NCI-H524 (cell line): ENCODE measurements at regions not wholly inside any gene's neighbourhood (a gene's known extent, or its start where the extent isn't known, plus 50 kb on each side); places are given as distances from the start of the nearest gene placed in this dataset.

Source experiments
- DNase-seq, 2 experiments: peaks; one replicate each; lab custom pipeline; 2025; lab: John Stamatoyannopoulos, UW

DNA sequence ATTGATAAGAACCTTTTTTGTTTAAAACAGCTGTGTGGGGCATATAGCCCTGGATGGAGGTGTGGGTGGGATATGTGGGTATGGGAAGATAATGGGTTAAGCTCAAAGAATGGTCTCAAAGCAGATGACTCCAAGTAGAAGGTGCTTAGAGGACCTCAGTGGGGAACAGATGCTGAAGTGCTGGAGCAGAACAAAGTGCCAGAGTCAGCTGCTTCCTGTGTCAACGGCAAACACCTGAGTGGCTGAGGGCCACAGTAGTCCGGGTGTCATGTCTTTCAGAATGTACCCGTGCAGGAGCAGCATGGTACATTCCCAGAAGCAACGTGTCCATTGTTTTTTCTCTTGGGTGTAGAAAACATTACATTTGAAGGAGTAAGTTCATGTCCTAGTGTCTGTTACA lies 210.6 kb downstream of the CCNG2 start:
- no peak for DNase-seq

DNA sequence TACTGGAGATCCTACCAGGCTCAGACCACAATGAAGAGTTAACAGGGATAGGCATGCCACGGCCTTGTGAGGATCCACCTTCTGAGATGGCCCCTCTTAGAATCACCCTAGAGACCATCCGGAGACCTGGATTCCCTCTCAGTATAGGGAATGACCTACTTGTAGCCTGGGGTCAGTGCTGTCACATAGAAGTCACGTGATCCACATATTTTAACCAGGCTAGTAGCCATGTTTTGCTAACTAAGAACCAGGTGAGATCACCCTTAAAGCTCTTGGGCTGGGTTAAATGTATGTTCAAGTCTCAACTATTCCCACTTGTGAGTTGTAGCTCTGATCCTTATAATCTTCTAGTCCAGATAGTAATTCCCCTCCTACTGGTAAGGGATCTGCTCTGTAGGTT lies 215.4 kb downstream of the CCNG2 start:
- no peak for DNase-seq

DNA sequence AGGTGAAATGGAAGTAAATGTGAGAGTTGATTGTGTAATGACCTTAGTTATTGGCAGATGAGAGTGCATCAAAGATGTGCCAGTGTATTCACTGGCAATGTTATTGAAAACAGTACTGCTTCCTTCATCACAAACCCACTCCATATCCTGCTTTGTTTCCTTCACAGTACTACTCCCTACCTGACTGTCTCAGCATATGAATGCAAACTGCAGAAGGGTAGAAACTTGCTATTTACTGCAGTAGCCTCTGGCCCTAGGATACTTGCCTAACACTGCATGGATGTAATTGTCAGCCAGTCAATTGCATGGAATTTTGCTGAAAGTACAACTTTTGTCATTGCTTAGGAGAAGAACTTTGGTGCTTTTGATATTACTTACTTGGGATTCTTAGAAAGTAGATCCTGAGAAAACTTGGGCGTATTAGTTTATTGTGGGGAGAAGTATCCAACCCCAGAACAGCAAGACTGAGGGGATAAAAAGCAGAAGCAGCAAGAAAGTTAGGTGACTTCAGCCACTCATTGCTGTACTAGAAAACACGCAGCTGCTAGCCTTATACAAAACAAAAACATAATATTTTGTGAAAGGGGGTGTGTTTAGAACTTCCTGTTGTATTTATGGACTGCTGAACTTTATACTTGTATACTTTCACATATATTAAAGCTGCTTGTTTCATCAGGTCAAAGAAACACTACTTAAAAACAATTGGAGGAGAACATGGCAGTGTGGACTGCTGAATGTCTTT lies 219.0 kb downstream of the CCNG2 start:
- no peak for DNase-seq

DNA sequence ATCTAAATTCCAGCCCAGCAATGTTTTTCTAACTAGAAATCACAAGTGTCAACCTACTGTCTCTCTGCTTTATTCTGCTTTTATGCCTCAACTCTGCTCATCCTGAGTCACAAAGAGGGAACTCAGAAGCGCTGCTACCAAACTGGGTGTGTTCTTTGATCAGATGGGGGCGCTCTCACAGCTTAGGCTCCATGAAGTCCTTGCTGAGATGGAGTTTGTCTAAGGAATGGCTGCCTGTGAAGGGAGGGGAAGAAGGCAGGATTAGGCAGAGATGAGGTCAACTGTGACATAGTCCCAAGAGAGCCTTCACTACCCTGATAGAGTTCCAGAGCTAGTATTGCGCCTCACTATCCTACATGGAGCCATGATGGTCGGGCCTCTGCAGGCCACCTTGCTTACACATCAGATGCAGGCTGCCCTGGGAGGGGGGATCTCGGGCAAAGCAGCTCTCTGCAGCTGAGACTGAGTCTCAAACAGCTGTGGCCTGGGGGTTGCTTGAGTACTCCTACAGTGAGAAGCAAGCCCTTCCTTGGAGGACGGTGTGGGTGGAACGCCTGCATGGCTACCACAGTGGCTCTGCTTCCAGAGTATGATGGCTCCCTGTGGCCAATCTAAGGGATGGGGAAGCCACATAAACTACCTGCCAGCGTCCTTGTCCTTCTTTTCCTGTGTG lies 219.9 kb downstream of the CCNG2 start:
- no peak for DNase-seq

DNA sequence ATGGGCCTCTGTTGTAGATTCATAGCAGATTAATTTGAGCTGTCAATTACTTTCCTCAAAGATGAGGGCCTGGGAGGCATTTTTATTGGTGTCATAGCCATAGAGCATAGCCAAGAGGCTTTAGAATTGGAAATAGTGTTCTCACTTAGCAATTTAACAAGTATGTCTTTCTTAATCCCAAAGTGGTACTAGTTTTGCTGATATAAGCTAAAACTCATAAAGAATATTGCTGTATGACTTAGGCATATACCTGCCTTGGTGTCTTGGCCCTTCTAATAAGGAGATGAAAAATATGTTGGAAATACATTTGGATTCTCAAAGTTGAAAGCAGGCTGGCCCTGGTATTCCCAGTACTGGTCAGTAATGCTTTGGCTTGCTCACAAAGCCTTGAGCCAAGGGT lies 221.5 kb upstream of the CXCL13 start:
- DNase-seq = no peak

DNA sequence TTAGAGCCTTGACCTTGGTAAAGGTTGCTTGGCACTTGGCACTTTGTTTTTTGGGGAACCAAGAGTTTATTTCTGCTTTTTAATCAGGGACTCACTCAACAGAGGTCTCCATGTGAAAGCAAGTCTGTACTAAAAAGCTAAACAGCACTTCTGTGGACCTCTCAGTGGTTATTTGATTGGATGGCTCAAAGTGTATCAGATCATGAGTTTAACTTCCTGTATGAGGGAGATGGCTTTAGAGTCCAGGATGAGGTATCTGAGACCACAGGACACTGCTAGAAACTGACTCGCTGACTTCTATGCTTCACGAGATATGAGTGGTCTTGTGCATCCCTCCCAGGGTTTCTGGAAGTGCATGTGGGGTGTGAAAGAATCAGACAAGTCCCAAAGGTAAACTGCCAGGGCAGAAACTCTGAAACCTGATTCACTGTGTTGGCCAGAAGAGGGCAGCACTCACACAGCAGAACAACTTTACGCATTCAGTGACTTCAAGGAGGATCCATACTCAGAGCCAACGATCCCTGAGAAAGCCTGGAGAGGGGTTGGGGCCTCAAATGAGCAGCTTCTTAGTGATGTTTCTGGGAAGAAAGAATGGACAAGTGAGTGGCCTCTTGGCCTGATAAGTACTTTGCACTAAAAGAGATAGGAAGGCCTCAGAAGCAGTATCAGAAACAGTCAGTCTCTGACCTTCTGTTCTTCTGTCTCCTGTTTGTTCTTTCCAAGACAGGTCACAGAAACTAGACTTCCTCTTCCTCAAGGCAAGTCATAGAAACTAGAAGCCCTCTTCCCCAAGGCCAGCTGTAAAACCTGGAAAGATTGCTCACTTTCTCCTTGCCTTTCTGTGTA lies 220.3 kb upstream of the CXCL13 start:
- peak; percentile 11 to 28 for DNase-seq

DNA sequence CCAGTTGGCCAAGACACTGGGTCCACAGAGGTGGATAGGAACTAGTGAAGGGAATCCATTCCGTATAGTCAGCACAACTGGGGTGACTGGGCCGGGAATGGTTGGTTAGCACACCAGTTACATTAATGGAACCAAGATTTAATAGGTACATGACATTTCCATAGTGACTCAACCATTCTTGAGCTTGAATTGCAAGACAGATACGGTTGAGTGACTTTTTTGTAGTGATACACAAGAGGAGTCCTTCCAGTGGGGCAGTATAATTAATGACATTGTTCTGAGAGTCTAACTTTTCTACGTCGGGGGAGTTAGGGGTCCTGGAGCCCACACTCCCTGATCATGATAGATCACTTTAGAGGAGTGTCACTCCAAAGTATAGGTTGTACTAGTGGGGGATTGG lies 211.6 kb upstream of the CXCL13 start:
- no peak for DNase-seq

DNA sequence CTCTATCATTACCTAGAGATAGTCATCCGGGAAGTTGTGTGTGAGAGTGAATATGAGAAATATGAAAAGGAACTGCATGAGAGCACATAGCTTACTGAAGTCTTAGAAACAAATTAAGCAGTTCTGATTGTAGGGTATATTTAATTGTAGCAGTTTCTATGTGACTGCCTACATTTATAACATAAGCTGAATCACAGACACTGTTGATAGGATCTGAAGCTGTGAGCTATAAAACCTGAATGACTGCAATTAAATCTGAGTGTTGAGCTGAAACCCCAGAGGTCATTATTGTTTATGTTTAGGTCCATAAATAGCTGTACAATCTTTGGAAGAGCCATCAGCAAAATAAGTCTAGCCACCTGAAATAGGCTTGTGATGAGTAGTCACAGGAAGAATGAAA lies 210.1 kb upstream of the CXCL13 start:
- no peak for DNase-seq

DNA sequence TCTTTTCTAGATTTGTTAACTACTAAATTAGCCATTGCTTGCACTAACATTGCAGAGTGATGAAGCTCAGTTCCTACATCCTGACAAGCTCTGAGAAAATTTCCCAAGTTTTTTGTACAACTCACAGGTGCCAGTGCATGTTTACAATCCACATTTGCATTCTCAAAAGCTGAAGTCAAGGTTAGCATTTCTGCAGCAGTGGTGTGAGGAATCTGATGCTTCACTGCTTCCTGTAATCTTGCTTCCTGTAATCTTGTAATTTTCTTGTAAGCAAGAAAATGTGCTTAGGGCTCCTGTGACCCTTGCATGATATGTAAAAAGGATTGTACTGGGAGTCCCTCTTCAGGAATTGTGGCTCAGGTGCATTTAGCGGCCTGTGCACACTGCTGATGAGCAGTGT lies 207.4 kb upstream of the CXCL13 start:
- DNase-seq = no peak

DNA sequence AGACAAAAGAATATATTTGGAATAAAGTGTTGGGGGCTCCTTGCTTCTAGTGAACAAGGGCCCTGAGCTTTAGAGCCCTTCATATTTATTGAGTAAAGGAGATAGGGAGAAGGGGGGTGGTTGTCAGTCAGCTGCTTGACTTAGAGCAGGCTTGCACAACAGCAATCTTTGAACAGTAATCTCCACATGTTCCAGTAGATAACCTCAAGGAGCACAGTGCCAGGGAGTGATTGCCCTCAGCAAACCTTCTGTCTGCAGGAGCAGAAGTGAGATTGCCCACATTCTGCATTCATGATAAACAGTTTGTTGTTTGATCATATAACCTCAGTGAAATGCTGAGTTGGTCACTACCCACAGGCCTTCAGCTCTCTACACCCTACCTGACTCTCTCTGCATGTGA lies 205.8 kb upstream of the CXCL13 start:
- no peak for DNase-seq

DNA sequence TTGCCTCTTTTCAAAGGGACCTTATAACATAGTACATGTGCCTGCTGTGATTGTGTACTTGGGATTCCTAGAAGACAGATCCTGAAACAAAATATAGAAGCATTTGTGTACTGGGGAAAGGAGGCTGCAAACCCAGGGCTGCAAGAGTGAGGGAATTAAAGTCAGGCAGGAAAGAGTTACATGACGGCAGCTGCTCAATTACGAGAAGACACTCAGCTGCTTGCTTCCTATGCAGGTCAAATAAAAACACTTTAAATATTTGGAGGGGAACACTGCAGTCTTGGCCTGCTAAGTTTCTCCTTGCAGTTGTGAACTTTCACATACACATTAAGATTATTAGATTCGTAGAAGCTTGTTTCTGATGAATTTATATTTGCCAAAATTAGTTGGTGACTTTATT lies 191.9 kb upstream of the CXCL13 start:
- no peak for DNase-seq

DNA sequence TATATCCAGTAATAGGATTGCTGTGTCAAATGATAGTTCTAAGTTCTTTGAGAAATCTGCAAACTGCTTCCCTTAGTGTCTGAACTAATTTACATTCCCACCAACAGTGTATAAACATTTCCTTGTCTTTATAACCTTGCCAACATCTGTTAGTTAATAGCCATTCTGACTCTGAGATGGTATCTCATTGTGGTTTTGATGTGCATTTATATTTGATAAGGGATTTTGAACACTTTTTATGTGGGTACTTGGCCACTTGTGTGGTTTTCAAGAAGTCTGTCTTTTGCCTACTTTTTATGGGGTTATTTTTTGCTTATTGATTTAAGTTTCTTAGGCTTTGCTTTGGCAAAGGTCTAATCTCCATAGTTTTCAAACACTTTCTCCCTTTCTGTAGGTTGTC lies 189.9 kb upstream of the CXCL13 start:
- DNase-seq = no peak

DNA sequence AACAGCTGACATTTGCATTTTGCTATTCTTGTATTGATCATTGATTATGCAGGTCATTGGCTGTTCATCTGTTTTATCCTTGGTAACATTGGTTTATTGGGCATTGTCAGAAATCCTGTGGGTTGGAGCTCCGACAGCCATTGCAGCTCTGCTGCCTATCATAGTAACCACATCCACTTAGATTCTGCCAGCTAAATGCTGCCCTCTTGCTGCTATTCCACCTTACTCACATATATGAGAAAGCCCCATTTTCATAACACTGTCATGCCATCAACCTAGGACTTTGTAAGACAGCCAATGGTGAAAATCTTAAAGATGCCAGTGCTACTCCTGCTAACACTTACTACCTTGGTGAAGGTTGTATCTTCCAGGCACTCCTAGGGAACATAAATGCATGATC lies 187.3 kb upstream of the CXCL13 start:
- DNase-seq = no peak

DNA sequence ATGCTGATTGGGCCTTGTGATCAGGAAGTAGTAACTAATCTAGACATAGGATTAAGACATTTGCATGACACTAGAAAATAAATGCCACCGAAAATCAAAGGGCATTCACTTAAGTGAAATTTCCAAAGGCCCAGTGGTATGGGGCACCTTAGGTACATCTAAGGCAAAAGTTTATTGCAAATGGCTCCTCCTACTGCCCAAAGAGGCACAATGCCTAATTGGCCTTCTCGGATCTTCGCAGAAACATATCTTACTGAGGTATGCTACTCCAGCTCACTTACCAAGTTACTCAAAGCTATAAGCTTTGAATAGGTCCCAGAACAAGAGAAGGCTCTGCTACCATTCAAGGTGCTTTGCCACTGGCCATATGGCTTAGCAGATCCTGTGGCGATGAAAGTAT lies 174.8 kb upstream of the CXCL13 start:
- no peak for DNase-seq

DNA sequence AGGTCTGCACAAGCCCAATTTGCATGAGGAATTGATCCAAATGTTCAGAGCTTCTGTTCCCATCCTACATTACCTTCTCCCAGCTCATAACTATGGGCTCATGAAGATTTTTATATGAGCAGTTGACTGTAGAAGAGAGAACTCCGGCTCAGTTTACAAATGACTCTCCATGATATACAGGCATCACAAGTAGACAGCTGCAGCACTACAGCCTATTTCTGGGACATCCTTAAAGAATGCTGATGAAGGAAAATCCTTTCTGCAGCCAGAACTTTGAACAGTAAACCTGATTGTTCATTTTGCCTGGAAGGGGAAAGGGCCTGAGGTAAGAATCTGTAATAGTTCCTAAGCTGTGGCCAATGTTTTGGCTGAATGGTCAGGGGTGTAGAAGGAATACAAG lies 174.1 kb upstream of the CXCL13 start:
- no peak for DNase-seq

DNA sequence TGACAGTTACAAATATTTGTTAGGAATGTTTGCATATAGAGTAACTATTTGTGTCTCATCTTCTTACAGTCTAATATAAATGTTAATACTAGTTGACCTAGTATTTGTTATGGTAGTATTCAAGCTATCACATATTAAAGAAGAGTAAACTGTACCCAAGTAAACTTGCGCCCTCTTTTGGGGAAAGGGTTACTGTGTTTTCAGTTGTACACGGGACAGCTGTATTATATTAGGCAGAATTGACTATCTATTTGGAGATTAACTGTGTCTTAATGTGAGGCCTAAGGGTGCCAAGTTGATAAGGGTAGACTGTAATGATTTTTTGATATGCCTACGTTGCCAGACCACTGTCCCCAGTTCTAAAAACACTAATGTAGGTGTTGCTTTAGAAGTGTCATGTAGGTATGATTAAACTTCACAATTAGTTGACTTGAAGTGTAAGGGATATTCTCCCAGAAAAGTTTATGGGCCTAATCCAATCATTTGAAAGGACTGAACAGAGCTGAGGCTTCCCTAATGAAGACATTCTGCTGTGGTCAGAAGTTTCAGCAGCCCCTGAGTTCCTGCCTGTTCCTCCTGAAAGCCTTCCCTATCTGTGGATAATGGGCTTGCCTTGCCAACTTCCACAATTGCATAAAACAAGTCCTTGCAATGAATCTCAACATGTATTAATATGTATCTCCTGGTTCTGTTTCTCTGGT lies 172.8 kb upstream of the CXCL13 start:
- peak in 1 of 2 experiments; percentile 11 for DNase-seq

DNA sequence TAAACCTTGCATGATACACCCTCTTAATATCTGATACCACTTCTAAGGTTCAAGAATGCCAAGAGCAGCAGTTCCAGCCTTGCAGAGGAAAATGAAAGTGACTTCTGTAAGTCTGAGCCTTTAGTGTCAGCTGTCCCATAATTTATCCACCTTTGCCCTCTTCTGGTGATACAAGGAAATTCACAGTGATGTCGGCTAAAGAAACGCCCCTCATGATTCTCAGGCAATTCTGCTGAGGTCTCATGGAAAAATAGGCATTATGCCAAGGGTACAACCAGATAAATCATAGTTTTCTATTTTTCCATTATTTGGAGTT lies 172.2 kb upstream of the CXCL13 start:
- DNase-seq = peak in 1 of 2 experiments; percentile 55

DNA sequence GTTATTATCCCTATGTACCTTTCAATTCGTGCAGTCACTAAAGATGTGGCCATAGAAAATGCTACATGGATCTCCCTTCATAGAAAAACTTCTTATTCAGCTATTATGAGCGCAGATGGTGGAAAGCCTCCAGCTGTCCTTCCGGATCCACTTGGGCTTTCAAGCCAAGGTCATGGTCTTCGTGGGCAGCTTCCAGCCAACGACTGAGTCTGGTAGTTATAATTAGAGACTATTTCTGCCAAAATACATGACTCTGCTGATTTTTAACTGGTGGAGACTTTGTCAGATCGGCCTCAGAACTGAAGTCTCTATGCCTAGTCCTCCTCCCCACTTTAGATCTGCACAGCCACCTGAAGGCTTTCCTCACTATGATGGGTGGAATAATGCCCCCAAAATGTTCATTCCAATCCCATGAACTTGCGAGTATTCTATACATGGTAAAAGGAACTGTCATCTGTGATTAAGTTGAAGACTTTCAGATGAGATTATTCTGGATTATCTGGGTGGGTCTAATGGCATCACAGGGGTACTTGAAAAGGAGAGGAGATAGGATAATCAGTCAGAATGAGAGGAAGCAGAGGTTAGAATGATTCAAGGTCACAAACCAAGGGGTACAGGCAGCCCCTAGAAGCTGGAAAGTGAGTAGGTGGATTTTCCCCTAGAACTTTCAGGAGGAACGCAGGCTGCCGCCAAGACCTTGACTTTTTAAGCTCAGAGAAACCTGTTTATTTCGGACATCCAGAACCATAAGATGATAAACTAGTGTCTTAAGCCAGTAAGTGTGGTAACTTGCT lies 171.1 kb upstream of the CXCL13 start:
- no peak for DNase-seq

DNA sequence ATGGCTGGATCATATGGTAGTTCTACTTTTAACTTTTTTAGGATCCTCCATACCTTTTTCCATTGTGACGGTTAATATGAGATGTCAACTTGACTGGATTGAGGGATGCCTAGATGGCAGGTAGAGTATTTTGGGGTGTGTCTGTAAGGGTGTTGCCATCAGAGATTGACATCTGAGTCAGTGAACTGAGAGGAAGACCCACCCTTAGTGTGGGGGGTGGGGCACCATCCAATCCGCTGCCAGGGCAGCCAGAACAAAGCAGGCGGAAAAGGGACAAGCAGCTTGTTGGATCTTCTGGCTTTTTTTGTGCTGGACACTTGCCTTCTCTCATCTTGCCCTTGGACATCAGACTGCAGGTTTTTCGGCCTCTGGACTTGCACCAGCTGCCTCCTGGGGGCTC lies 168.5 kb upstream of the CXCL13 start:
- DNase-seq = no peak

DNA sequence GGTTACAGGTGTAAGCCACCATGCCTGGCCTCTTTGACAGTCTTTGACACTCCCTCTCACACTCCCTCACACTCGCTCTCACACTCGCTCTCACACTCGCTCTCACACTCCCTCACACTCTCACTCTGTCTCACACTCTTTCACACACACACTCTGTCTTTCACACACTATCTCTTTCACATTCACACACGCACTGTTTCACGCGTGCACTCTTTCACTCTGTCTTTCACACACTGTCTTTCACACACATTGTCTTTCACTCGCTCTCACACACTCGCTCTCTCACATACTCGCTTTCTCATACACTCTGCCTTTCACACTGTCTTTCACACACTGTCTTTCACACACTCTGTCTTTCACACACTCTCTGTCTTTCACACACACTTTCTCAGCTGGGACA lies 167.1 kb upstream of the CXCL13 start:
- DNase-seq = no peak

DNA sequence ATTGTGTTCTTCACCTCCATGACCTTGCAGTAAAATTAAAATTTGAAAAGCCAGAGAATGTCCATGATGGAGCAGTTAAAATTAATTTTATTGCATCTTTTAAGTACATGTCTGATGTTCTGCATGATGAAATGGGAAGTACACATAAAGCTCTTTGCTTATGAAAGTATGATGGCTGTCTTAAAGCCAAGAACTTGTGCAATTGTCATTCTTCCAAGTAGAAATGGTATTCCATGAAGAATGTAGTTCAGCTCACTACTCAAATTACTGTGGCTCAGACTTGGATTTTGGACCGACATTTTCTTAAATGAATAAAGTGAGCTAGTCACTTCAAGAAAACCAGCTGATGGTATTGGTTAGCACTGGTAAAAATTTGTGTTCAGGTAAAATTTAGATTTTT lies 161.7 kb upstream of the CXCL13 start:
- no peak for DNase-seq

DNA sequence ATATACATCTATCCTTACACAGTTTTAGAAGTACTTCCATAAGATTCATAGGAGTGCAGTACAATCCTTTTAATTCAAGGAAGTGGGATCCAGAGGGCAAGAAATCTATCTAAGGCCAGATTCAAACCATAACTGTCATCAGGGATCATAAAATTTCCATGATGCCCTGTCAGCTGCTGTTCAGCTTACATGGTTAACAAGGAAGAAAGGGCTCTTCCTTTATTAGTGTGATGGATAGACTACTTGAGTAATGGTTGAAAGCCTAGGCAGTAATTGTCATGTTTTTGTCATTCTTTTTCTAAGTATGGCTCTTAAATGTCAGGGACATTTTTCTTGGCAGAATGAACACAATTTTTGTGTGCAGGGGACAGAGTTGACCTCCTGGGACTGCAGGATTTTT lies 159.8 kb upstream of the CXCL13 start:
- DNase-seq = no peak
